HG02571 (cell line): ENCODE measurements at regions not wholly inside any gene's neighbourhood (a gene's known extent, or its start where the extent isn't known, plus 50 kb on each side); places are given as distances from the start of the nearest gene placed in this dataset.
"Not testable (repeated sequence)": the region's sequence is repeated elsewhere in the genome, so short reads cannot be mapped to it uniquely, and the experiment has no call there.

Experiments
- ATAC-seq: cut with Tn5 transposase; IDR thresholded peaks from one replicate; pipeline ENCODE4 v1.9.1; 2021; ENCODE audit warnings: mild to moderate bottlenecking, moderate library complexity; ENCODE audit not compliant: unreplicated experiment

DNA sequence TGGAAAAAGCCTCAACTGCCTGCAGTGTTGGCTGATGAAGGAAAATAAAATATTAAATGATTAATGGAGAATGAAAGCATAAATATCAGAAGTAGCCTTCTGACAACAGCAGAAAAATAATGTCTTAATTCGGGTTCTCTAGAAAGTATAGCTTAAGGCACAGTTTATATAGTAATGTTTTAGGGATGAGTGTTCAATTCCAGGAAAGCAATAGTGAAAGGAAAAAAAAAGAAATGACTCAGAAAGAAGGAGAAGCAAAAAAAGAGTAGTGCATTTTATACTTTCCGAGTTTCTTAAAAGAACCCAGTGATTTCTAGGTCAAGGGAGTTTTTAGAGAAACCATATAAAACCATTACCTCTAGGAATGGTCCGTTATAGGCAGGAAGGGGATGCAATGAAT lies 137.3 kb downstream of the HTR1B start:
- ATAC-seq: no peak

DNA sequence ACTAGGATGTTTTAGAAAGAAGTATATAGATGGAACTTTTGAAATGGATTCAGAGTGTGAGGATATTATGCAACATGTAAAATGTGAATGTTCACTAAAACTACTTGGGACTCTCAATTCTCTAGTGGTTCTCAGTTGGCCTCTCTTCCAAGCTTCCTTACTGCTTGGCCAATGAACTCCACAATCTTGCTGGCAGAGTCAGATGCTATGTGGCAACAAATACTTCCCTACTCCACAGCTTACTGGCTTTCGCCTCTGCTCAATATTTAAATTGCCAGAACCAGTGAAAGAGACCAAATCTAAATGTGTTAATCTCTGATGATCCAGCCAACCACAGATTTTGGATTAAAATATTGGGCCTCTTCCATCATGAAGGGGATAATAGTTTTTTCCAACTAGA lies 138.4 kb downstream of the HTR1B start:
- no peak for ATAC-seq

DNA sequence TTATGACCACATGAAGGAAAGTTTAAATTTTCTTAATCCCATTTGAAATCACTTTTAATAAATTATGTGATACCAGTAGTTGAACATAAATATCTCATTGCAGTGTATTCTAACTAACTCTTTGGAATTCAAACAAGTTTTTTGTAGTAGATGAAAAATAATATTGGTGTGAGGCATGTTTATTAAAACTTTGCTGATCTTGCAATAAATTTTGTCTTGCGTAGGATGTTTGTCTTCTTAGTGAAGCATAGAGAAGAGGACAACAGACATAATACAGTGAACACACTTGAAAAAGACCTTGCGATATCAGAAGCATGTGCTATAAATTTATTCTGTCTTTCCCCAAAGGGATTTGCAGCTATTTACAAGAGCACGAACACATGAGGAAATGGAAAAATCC lies 140.7 kb downstream of the HTR1B start:
- ATAC-seq: no peak

DNA sequence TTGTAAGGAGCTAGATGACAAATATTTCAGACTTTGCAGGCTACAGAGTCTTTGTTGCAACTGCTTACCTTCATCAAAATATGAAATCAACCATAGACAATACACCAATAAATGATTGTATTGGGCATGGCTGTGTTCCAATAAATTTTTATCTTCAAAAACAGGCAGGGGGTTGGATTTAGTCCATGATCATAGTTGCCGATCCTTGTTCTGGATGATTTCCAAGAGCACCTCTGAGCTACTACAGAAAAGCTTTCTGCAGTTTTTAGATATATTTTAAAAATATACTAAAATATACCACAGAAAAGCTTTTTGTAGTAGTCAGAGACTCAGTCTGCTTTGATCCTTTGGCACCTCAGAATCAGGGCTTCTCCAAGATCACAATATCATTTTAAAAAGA lies 145.0 kb downstream of the HTR1B start:
- ATAC-seq: no peak

DNA sequence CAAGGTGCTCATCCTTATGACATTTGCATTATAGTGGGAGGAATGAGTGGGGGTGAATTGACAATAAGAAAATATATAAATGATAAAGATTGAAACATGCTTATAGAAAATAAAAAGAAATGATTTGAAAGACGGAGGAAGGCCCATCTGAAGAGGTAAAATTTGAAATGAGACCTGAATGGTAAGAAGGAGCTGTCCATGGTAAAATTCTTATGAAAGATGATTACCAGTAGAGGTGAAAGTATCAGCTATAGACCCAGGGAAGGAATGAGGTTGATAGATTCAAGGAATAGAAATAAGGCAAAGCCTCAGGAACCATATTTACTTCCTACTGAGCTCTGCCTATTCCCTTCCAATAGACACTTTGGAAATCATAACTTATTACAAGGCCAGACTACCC lies 149.7 kb downstream of the HTR1B start:
- ATAC-seq: no peak

DNA sequence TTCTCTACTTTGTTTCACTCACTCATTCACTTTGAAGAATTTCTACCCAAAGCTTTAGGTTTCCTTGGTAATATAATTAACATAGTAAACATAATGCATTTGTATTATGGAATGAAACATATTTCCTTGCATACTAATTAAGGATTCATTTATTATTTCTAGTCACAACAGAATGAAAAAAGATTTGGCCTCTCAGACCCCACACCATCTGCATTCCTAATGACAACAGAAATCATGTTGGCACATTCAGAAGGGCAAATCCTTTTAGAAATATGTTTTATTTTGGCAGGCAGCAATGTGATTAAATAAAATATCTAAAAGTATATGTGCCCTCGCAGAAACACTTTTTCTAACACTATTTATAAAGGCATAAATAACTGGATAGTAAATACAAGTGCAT lies 163.4 kb downstream of the HTR1B start:
- ATAC-seq: no peak

DNA sequence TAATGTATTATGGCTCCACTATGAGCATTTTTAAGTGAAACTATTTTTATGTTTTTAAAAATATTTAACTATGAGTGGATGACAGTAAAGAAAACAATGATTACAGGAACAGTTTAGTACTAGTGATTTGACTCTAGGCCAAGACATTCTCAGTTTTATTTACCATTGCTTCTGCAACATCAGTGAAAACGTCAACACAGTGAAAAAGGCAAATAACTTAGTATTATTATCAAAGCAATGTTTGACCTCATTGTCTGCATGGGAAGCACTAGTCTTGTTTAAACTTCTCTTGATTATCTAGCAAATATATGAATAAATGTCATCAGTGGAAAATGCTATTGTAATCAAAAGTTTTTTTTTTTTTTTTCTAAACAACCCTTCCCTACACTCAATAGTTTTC lies 165.0 kb downstream of the HTR1B start:
- ATAC-seq: no peak

DNA sequence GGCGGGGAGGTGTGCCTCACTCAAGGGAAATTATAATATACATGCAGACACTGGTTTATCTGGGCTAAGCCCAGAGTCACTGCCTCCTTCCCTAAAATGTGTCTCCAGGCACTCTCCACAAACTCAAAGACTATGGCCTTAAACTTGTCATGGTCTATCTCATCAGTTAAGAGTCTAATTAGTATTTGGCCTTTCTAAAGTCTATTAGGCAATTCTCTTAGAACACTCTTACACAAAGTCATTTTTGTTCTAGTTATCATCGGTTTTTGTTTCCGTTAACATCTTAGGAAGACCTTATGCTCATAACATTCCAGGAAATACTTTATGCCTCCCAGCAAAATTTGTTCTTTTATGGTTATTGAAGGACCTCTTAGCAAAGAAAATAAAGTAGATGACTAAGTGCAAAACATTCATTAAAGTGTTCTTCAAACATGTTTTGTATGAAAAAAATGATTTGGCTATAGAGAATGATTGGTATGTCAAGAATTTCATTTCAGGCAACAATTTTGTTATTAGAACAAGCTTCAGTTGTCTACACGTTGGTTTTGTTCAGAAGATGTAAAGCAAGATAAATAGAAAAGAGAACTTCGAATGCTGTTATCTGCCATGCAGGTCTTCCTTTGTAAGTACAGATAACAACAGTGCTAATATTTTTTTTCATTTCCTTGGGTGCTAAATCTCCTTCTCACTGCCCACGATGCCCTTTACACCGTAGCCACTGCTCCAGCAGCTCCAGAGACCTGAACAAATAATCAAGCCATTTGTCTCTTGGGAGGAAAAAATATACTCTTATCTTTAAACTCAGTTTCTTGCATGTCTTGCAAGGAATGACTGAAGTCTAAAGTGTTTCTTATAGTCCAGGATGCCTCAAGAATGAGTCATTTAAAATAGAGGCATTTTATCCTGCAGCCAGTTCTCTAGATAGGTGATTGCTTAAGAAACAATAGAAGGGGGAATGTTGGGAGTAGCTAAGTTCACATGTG lies 170.4 kb downstream of the HTR1B start:
- no peak for ATAC-seq

DNA sequence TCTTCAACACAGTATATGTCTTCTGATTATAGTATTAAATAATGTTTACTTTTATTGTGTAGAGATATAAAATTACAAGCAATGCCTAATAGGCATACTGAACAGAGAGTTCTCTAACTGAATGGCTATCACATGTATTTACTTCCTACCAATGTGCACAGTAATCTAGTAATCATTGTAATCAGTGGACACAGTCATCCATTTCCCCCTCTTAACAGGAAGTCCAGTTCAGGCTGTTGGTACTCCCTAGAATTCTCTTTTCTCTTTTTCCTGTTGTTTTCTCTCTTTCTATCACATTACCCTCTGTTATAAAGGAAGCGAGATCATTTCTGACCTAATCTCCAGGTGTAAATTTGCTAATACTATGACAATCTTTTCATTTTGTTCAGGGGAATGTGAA lies 172.5 kb downstream of the HTR1B start:
- ATAC-seq: no peak

DNA sequence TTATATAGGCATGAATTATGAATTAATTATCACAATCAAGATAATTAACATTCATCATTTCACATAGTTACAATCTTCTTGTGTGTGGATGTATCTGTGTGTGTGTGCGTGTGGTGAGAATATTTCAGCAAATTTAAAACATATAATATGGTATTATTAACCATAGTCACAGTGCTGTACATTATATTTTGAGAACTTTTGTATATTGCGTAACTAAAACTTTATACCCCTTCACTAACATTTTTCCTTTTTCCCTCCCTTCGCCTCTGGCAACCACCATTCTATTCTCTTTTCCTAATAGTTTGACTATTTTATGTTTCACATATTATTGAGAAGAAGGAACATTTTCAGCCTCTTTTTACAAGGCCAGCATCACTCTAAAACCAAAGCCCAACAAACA lies 176.8 kb downstream of the HTR1B start:
- ATAC-seq: no peak

DNA sequence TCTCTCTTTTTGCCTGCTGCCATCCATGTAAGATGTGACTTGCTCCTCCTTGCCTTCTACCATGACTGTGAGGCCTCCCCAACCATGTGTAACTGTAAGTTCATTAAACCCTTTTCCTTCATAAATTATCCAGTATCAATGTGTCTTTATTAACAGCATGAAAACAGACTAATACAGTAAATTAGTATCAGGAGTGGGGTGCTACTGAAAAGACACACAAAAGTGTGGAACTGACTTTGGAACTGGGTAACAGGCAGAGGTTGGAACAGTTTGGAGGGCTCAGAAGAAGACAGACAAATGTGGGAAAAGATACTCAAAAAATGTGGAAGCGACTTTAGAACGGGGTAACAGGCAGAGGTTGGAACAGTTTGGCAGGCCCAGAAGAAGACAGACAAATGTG lies 189.4 kb downstream of the HTR1B start:
- ATAC-seq: no peak

DNA sequence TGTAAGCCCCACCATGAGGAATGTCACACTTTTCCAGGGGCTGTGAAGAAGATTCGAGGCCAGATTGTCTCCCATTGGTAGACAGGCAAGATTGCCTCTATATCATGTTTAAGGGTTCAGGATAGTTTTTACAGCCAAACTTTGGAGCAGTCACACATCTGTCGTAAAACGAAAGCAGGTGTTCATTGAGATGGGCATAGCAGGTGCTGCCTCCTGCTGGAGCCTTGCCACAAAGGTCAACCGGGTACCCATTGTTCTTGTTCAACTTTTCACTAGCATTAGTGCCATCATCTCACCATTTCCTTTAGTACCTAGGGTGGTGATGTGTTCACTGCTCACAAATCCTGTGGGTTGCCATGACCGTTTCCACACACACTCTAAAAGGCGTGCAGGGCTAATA lies 198.3 kb downstream of the HTR1B start:
- ATAC-seq: no peak

DNA sequence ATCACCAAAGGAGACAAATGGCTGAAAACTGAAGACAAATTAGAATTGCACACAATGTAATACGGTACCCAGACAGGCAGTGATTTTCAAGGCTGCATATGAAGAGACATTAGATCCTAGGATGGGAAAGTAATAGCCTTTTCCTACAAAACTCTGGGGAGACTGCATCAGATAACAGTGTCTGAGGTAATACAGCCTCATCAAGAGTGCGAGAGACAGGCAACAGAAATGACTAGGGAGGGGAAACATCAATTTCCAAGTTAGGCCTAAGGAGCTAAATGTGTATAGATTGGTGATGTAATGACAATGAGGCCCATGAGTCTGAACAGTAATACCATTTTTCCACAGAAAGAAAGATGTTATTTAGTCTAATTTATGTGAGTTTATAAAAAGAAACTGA lies 200.3 kb downstream of the HTR1B start:
- ATAC-seq: no peak

DNA sequence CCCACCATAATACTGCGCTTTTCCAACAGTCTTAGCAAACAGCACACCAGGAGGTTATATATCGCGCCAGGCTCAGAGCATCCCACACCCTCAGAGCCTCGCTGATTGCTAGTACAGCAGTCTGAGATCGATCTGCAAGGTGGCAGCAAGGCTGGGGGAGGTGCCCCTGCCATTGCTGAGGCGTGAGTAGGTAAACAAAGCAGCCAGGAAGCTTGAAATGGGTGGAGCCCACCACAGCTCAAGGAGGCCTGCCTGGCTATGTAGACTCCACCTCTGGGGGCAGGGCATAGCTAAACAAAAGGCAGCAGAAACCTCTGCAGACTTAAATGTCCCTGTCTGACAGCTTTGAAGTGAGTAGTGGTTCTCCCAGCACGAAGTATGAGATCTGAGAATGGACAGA lies 211.5 kb downstream of the HTR1B start:
- ATAC-seq: not testable (repeated sequence)

DNA sequence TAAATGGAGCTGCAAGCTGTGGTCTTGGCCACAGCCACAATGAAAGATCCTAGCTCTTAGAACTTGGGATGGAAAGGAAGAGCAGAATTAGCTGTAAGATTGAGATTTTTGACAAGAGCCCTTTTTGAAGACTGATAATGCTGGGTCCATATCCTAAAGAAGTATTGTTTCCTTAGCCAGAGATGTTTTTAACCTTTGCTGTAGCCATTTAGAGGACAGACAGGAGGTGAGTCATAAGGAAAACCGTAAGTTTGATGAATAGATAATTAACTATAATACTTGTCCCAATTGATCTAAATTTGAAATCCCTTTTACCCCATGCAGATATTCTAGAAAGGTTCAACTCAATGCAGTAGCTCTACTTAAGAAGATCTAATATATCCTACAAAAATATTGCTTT lies 213.7 kb downstream of the HTR1B start:
- ATAC-seq: no peak

DNA sequence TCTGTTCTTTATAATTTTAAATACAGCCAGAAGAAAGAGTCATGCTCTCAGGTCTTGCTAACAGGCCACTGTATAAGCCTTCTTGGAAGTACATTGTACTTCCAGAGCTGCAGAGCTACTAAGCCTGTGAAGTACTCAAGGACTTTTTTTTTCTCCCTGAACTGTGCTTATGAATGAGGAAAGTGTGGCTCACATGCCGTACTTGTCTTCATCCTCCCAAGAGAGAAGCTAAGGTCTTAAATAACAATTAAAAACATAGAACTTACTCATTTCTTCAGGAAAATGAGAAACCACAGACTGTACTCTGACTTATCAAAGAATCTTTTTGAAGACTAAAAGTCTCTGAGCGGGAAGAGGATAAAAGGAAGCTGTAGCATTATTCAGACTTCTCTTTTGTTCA lies 218.3 kb downstream of the HTR1B start:
- ATAC-seq: no peak

DNA sequence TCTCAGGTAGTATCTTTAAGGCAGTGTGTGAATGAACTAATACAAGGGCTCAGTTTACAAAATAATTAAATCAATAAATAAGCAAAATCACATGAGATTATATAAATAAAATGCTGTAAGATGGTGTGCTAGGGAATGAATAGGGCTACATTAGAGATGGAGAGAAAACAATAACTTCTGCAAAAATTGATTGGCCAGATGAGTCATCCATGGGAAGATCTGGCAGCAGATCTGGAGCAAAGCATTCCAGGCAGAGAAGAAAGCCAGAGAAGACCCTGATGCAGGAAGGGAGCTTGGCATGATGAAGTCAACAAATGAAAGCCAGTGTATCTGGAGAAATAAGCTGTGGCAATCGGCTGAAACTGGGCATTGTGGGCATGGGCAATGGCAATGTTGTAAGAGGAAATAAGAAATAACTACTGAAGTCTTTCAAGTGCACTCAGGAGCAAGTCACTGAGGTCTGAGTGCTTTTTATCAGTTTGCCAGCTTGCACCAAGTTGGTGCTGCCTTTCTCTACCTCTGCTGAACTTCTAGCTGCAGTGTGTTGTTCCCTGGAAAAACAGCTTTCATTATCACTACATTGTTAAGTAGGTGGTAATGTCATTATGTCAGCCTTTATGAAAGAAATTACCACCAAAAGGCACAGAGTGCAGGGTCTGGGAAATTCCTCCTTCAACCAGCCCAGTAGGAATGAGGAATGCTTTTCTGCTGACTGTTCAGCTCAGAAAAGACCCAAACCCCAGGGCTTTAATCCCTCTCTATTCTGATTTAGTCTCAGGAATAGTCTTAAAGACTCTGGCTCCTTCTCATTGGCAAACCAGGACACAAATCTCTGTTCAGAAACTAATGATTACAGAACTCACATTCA lies 231.6 kb downstream of the HTR1B start:
- no peak for ATAC-seq

DNA sequence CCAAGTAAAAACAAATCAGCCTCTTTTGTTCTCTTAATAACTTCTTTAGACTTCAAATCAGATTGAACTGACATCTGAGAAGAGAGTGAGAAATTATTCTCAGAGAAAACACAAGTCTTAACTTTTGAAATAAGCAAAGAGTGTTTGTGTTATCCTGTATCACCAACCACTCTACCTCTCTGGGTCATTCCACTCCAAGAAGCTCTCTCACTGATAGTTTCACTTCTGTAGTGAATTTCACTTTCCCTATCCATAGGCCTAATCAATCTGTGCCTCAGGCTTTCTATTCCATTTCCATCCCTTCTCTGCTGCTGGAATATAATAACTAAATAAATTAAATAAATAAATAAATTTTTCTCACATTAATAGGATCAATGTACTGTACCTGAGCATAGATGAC lies 235.0 kb downstream of the HTR1B start:
- no peak for ATAC-seq

DNA sequence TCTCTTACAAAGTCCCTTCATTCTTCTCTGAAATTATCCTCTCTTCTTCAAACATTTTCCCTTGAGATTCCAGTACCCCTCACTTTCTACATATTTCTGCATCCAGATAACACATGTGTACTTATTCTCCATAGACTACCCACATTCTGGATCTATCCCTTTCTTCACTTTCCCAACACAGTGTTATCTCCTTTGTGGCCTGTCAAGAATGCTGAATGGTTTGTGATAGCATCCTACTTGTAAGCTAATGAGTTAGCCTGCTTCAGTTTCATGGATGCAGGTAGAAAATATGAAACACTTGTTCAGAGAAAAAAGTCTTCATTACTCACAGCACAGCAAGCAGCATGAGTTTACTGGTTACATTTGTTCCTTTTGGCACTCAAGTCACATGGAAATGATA lies 245.4 kb downstream of the HTR1B start:
- ATAC-seq: no peak

DNA sequence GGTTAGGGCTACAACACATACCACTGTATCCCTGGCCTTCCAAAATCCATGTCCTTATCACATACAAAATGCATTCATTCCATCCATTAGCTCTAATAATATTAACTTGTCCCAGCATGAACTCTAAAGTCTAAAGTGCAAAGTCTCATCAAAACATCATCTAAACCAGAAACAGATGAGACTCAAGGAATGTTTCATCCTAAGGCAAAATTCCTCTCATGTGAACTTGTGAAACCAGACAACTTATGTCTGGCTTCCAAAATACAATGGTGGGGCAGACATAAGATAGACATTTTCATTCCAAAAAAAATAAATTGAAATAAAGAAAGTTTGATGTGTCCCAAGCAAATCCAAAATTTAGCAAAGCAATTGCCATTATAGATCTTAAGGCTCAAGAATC lies 257.4 kb downstream of the HTR1B start:
- no peak for ATAC-seq

DNA sequence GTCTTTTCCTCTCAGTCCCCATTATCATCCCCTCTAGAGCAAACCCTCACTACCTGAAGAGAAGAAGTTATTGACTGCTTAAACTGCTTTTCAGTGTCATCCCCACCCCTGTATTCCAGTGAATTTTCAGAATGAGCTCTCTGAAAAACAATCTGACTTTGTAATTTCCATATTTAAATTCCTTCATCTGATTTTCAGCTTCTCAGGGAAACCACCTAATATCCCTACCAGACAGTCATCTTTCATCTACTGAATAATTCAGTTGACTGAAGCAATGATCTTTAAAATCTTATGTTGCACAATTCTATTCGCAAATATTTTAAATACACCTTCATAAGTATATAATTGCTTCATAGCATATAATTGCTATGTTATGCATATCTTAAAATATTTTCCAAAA lies 258.7 kb downstream of the HTR1B start:
- ATAC-seq: no peak

DNA sequence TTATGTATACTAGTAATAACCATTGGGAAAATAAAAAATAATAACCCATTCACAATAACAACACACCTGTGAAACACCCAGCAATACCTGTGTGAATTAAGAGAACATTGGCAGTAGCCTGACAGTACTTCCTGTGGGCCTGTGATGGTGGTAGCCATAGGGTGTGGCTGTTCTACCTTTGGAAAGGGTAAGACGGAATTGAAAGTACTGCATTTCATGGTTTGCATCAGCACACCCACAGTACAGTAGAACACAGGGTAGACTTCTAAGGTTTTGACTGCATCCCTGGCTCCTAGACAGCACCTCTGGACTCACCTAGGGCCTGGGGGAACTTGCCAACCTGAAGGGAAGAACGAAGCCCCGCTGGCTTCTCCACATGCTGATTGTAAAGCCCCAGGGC lies 279.8 kb downstream of the HTR1B start:
- no peak for ATAC-seq
